Muscle of back (tissue), 3 donors: ENCODE measurements at regions not wholly inside any gene's neighbourhood (a gene's known extent, or its start where the extent isn't known, plus 50 kb on each side); places are given as distances from the start of the nearest gene placed in this dataset.

Experiments used
- DNase-seq, 3 donors: peaks; one replicate each; pipeline versions ENCODE4 v3.0.0 to v3.0.0-alpha.2; 2013

DNA sequence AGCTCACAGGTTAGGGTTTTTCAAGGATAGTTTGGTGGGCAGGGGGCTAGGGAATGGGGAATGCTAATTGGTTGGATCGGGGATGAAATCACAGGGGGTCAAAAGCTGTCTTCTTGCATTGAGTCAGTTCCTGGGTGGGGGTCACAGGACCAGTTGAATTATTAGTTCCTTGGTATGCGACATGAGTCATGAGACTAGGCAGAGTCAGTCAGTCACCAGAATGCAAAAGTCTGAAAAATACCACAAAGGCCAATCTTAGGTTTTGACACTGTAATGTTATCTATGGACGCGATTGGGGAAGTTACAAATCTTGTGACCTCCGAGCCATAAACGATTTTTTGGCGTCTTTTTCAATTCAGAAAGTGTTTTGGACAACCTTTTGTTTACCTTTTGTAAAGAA, 101.2 kb downstream of the ZNF519 start:
- DNase-seq, result no peak

DNA sequence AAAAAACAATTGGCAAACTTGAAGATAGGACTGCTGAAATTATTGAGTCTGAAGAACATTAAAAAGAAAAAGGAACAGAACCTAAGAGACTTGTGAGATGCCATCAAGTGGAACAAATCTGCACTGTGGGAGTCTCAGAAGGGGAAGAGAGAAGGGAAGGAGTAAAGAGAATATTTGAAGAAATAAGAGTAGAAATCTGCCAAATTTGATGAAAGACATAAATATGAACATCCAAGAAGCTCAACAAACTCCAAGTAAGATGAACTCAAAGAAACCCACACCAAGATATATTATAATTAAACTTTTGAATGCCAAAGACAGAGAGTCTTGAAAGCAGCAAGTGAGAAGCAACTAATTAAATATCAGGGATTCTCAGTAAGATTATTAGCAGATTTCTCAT, 102.7 kb downstream of the ZNF519 start:
- no peak for DNase-seq

DNA sequence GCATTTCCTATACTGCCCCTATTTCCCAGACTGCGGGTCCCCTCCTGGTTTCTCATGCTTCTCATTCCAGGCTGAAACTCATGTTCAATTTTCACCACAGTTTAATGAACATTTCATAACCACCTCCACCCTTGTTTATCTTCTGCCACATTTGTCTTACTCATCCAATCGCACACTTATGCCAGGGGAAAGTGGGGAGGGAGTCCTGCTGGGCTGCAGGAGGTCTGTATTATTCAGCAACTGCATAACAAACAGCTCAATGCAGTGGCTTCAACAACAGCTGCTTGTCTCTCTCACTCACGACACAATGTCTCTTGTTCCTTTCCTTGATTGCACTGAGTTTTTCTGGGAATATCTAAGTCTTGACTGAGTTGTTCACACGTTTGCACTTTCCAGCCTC, 106.0 kb downstream of the ZNF519 start:
- DNase-seq, result no peak

DNA sequence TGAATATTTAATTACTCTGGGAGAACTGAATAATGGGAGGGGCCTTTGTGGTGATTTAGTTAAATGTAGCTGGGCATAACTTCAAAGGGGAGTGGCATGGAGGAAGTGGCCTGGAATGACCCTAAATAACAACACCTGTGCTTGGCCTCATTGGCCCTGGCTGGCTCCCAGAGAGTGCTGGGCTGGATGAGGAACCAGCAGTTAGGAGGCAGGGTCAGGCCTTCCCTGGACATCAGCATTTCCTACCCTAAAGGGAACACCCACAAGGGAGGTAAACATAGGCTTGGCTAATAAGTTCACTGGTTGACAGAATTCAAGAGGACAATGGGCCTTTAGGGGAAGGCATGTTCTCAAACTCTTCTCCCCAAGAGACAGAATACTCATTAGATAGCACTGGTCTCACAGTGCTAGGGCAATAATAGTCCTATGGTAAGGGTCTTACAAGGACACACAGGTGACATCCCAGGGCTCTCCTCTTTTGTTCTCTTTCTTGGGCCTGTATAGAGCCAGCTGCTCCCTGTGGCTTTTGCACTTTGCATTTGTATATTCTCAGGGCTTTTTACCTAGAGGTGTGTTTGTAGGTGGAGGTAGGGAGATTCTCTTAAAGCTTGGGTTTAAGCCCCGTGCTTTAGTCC, 106.8 kb downstream of the ZNF519 start:
- no peak for DNase-seq

DNA sequence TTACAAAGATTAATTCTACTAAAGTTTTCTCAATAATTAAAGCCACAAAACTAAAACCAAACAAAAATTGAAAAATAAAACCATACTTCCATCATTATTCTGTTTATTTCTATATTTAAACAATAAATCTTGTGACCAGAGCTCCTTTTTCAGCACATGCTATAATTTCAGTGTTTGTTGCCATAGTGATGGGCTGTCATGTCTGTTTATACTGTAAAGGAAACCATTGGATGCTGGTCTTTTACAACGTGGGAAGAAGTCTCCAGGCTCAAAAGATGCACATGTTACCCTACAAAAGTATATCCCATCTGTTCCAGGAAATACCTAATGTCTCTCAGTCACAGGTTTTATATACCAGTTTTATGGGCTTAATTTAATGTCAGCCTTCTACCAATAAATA, 100.1 kb upstream of the MC2R start:
- DNase-seq, result no peak

DNA sequence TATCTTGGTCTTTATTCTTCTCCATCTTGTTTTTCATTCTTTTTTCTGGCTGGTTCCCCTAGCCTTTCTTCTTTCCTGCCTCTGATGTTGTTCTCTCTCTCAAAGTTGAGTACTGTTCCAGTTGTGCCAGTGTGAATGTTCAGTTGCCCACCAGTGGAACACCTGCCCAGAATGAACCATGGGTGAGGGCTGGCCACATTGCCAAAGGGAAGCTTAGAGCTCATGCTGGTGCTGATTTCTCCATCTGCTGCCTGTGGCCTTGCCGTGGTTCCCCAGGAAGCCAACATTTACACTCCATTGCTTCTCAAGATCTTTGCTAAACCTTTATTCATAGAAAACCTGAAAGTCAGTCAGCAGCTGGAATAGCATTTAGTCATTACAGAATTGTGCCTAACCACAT, 99.1 kb upstream of the MC2R start:
- no peak for DNase-seq

DNA sequence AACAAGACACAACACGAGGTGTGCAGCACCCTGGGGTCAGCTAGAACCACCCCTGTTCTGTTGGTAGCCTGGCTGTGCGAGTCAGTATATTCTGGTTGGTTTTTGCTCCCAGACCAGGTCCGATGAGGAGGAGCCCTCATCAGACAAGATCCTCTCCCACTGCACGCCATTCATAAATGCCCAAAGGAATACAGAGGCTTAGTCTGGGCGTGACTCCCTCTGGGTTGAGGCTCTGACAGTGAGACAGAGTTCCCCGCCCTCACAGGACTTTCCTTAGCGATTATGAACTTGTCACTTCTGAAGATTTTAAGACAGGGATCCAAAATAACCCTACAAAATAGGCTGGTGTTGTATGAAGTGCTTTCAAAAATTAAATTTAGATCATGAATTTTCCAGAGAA, 85.5 kb upstream of the MC2R start:
- no peak for DNase-seq

DNA sequence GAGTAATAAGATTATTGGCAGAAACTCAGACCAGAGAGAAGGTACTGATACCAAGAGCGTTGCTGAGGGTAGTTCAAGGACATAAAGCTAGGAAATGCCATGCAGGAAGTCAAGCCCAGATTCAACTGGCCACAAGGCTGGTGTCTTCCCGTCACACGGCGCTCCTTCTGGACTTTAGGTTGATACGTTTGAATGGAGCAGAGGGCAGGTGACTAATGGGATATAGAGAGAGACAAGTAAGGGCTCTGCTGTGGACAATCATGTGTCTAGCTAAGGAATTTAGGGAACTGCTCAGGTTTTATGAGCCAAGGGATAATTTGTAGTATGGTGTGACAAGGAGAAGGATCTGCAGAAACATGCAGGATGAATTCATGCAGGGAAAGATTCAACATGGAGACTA, 83.9 kb upstream of the MC2R start:
- no peak for DNase-seq

DNA sequence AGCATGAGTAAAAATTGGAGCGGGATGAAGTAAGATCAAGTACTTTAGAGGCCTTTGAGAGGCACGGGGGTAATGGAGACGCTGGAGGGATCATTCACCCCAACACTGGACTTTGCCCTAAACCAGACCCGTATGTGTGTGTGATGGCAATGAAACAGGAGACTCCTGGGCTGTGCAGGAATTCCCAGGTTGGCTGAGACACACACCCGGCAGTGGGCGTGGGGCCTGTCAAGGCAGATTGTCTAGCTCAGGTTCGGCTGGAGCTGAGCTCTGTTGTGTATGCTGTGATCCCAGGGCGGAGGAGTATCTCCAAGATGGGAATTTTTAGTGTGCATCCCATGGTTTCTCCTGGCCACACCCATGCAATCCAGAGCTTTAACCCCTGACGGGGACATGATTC, 83.2 kb upstream of the MC2R start:
- no peak for DNase-seq

DNA sequence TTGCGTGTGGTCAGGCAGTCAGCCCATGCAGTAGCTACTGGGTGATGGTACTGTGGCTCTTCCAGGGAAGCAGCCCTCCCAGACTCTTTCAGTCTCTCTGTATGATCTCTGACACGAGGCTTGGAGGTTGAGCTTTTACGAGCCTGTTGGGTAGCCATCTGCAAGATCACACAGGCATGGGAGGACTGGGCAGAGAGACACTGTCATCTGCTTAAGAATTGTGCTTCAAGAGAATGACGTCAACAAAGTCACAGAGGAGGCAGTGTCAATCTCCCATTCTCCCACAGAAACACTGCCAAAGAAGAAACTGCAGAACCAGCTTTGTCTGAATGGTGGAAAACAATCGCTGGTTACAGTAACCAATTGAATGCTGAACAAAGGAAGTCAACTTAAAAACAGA, 78.4 kb upstream of the MC2R start:
- no peak for DNase-seq

DNA sequence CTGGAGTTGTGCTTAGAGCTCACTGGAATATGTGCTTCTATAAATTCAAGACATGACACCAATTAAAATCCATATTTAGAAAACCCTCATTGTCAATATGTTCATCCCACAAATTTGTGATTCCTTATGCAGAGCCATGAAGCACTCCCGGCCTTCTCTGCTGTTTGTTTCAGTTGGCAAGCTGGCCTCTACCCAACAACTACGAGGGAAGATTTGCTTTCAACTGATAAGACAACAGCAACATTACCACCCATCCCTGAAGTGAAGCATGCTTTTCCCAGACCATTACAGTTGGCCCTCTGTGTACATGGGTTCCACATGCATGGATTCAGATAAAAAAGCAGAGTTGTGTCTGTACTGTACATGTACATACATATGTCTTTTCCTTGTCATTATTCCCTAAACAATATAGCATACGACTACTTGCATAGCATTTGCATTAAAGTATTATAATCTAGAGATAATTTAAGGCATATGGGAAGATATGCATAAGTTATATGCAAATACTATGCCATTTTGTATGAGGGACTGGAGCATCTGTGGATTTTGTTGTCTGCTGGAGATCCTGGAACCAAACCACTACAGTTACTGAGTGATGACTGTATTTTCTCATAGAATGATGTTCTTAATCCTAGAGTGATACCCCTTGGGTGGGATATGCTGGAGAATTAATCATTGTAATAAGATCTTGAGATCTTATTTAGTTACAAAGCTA, 77.6 kb upstream of the MC2R start:
- DNase-seq, result no peak

DNA sequence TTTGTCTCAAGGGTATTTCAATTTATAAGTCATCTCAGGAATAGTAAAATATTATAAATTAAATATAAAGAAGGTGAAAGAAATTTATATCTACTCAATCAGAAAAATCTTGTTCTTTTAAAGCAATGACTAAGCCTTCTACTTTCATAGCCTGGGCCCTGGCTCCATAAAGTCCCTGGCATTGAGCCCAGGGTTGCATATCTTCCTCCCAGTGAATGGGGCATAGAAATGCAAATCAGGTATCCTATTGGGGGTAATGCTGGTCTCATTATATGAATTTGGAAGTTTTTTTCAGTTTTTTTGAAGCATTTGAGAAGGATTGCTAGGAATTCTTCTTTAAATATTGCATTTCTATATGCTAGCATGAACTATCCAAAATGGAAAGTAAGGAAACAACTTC, 73.9 kb upstream of the MC2R start:
- DNase-seq, result no peak

DNA sequence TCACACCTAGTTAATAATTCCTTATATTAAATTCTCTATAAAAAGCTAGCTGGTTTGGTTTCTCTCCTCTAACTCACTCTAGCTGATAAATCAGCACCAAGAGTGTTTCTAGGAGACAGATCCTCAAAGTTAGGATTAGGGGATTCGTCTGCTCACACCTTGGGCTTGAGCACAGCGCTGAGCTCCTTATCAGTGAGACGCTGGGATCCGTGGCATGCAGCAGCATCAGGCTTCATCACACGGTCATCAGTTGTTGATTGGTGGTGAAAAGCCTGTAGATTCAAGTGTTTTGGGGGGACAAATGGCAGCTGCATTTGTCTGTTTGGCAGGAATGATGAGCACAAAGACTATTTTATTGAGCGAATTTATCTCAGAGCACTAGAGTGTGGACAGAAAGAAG, 72.6 kb upstream of the MC2R start:
- DNase-seq, result no peak

DNA sequence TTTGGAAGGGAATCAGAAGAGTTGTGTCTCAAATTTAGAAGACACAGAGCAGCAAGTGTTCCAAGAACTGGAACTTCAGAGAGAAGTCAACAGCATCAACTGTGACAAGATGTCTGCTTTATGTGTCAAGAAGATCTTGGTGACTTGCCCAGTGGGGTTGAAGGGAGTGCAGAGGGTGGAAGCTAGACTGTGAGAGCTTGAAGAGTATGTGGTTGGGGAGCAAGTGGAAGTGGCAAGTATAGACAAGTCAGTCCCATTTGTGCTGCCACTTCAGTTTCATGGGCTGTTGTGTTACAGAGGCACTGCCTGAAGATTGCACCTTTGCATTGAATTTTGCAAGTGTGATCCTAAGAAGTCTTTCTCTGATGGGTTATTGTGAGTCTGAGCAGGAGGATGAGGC, 68.7 kb upstream of the MC2R start:
- DNase-seq, result no peak

DNA sequence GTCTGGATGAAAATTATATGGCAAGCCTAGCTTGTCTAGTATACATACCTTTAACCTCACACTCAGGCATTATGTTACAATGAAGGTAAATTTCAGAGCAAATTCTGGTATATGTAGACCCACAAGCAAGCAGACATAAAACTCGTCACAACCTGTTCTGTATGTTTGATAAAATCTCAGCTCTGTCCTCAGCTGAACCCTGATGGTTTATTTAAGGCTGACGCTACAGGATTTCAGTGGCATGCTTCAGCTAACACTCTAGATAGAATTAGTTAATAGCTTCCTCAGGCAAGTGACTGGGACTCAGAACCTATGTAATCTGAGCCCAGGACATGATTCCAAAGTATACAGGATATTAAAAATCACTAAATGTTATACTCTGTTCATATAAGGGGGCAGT, 68.2 kb upstream of the MC2R start:
- no peak for DNase-seq

DNA sequence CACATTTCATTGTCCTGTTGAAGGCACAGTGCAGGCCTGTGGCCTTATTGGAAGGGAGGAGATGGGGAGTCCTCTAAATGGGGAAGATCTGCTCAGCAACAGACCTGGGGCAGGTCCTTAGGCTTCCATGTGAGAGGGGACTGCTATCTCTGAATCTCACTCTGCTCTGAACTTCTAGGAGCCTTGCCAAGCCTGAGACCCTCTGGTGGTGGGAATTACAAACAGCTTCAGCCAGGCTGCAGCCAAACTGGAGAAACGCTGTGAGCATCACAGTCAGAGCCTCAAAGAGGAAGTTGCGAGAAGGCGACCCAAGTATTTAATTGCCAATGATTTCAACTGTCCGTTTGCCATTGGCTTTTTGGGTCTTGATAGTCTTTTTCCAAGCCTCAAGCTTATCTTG, 66.8 kb upstream of the MC2R start:
- DNase-seq, result peak in 1 of 3 donors; percentile 1

DNA sequence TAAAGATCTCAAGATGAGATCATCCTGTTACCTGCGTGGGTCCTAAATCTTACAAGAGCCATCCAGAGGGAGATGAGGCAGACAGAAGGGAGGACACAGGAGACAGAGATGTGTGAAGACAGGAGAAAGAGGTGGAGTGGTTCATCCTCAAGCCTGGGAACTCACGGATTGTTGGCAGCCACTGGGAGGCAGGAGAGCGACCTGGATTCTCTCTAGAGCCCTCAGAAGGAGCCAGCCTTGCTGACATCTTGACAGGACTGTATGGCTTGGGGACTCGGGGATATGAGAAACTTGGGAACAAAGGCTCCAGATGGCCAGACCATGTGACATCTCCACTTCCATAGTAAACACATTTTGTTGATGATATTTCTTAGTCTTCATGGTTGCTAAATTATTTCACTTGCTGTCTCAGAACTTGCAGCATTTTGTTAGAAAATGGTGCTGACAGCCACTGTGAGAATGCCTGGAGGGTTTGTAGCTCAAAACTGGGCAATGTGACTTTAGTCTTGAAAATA, 57.8 kb upstream of the MC2R start:
- no peak for DNase-seq
